ENCODE measurements at regions not wholly inside any gene's neighbourhood (a gene's known extent, or its start where the extent isn't known, plus 50 kb on each side); places are given as distances from the start of the nearest gene placed in this dataset.
"Not testable (repeated sequence)": the region's sequence is repeated elsewhere in the genome, so short reads cannot be mapped to it uniquely, and the experiment has no call there.

DNA sequence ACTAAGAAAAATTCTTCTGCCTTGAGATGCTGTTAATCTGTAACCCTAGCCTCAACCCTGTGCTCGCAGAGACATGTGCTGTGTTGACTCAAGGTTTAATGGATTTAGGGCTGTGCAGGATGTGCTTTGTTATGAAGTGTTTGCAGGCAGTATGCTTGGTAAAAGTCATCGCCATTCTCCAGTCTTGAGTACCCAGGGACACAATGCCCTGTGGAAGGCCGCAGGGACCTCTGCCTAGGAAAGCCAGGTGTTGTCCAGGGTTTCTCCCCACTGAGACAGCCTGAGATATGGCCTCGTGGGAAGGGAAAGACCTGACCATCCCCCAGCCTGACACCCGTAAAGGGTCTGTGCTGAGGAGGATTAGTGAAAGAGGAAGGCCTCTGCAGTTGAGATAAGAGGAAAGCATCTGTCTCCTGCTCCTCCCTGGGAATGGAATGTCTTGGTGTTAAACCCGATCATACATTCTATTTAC, 94.2 kb upstream of the ARG1 start:
- TF ChIP-seq REST (IDR thresholded peaks at IDR 0.05; ENCODE audit: insufficient read depth in 1 of 2, low read depth in 2 of 2, low read length in 1 of 2), result not testable (repeated sequence)
- TF ChIP-seq, protein P1, sequence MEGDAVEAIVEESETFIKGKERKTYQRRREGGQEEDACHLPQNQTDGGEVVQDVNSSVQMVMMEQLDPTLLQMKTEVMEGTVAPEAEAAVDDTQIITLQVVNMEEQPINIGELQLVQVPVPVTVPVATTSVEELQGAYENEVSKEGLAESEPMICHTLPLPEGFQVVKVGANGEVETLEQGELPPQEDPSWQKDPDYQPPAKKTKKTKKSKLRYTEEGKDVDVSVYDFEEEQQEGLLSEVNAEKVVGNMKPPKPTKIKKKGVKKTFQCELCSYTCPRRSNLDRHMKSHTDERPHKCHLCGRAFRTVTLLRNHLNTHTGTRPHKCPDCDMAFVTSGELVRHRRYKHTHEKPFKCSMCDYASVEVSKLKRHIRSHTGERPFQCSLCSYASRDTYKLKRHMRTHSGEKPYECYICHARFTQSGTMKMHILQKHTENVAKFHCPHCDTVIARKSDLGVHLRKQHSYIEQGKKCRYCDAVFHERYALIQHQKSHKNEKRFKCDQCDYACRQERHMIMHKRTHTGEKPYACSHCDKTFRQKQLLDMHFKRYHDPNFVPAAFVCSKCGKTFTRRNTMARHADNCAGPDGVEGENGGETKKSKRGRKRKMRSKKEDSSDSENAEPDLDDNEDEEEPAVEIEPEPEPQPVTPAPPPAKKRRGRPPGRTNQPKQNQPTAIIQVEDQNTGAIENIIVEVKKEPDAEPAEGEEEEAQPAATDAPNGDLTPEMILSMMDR (IDR thresholded peaks at IDR 0.05), result not testable (repeated sequence)
